ENCODE measurements at regions not wholly inside any gene's neighbourhood (a gene's known extent, or its start where the extent isn't known, plus 50 kb on each side); places are given as distances from the start of the nearest gene placed in this dataset.

GRCh38 chr12:95416111-95416636, 57.8 kb upstream of the METAP2 start:
- ATAC-seq (replicated peaks; ENCODE audit: extremely low read depth, poor library complexity, severe bottlenecking) (no peak), DNase-seq (ENCODE audit: low spot score in 2 of 2) (no peak)
- no peak overlapping the region for H3K4me3 Mint-ChIP-seq
- H3K9me3 Mint-ChIP-seq: no peaks in the 10 kb centered on the region
- H3K27ac Mint-ChIP-seq (ENCODE audit: low read depth): no peak overlapping the region
- no peaks in the 10 kb centered on the region for H3K36me3 Mint-ChIP-seq (ENCODE audit: insufficient read depth)
- H3K27me3 Mint-ChIP-seq: peaks cover 10% of the 10 kb centered on the region
- no peaks in the 10 kb centered on the region for H3K4me1 Mint-ChIP-seq

DNA sequence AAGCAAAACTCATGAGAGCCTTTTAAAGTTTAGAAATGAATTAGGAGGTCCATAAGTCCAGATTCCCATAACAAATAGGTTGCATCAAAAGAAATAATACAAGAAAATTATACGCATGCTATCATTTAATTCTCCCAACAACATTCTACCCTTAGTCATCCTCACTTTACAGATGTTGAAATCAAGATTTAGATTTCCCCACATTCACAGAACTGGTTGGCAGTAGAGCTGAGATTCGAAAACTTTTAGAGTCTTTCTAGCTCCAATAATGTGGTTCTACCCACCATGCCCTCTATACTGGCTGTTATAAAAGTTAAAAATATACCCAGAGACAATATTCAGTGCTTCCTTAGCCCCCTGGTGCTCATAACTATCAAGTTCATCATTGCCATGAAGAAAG, 56.6 kb upstream of the METAP2 start:
- Mint-ChIP-seq H3K4me3 (no peak overlapping the region), H3K9me3 (no peaks in the 10 kb centered on the region), H3K27me3 (no peaks in the 10 kb centered on the region), H3K36me3 (ENCODE audit: insufficient read depth) (no peaks in the 10 kb centered on the region), H3K4me1 (no peaks in the 10 kb centered on the region), H3K27ac (ENCODE audit: low read depth) (no peak overlapping the region)
- no peak for DNase-seq (ENCODE audit: low spot score in 2 of 2)
- ATAC-seq (replicated peaks; ENCODE audit: extremely low read depth, poor library complexity, severe bottlenecking): no peak

- no peaks in the 10 kb centered on the region for H3K4me1 Mint-ChIP-seq
- no peaks in the 10 kb centered on the region for H3K36me3 Mint-ChIP-seq (ENCODE audit: insufficient read depth)
- no peak overlapping the region for H3K27ac Mint-ChIP-seq (ENCODE audit: low read depth)
- no peaks in the 10 kb centered on the region for H3K9me3 Mint-ChIP-seq
- no peak for ATAC-seq (replicated peaks; ENCODE audit: extremely low read depth, poor library complexity, severe bottlenecking)
- no peak for DNase-seq (ENCODE audit: low spot score in 2 of 2)
- no peaks in the 10 kb centered on the region for H3K27me3 Mint-ChIP-seq
- no peak overlapping the region for H3K4me3 Mint-ChIP-seq
Observed at GRCh38 chr12:95418142-95418541, 55.8 kb upstream of the METAP2 start.
